Prostate gland (tissue), 2 donors: ENCODE measurements at regions not wholly inside any gene's neighbourhood (a gene's known extent, or its start where the extent isn't known, plus 50 kb on each side); places are given as distances from the start of the nearest gene placed in this dataset.

Source experiments
- CTCF ChIP-seq, 4 experiments: fragments of 200-600 bp in 2 of 4; fragments of 450-650 bp in 2 of 4; sonication (generic) in 2 of 4; IDR thresholded peaks; 1 replicate in 3 of 4; 2 replicates in 1 of 4; pipeline ENCODE4 v1.5.1; 2016 to 2019; ENCODE audit warnings: antibody characterized with exemption in 4 of 4, mild to moderate bottlenecking in 2 of 4, moderate library complexity in 2 of 4
- POLR2A ChIP-seq: fragments of 450-650 bp; IDR thresholded peaks from one replicate; pipeline ENCODE4 v1.6.1; 2016; ENCODE audit warnings: antibody characterized with exemption, mild to moderate bottlenecking
- POLR2AphosphoS5 ChIP-seq: sonication (generic); formaldehyde crosslinking; IDR thresholded peaks from one replicate; pipeline ENCODE4 v1.6.1; 2017; ENCODE audit warnings: antibody characterized with exemption

GRCh38 chr18:30359521-30359920 is 683.0 kb downstream of the DSC3 start:
- no peak for TF ChIP-seq CTCF (IDR thresholded peaks at IDR 0.05)
- no peak for TF ChIP-seq POLR2AphosphoS5
- no peak for TF ChIP-seq POLR2A
